Ovary (tissue), 3 donors: ENCODE measurements at regions not wholly inside any gene's neighbourhood (a gene's known extent, or its start where the extent isn't known, plus 50 kb on each side); places are given as distances from the start of the nearest gene placed in this dataset.

Experiments used
- POLR2A ChIP-seq: fragments of 450-650 bp; IDR thresholded peaks from one replicate; pipeline ENCODE4 v1.6.1; 2017; ENCODE audit warnings: antibody characterized with exemption, mild to moderate bottlenecking, moderate library complexity
- TF ChIP-seq, protein P1 (sequence below), 3 donors: fragments of 450-650 bp in 2 of 3; fragments of 200-600 bp in 1 of 3; IDR thresholded peaks; one replicate each; pipeline versions ENCODE4 v1.5.1 to v1.8.0; 2016 to 2022; ENCODE audit warnings: antibody characterized with exemption in 3 of 3, mild to moderate bottlenecking in 1 of 3
- donor health status: DM: no; HTN: no; CAD: no.

DNA sequence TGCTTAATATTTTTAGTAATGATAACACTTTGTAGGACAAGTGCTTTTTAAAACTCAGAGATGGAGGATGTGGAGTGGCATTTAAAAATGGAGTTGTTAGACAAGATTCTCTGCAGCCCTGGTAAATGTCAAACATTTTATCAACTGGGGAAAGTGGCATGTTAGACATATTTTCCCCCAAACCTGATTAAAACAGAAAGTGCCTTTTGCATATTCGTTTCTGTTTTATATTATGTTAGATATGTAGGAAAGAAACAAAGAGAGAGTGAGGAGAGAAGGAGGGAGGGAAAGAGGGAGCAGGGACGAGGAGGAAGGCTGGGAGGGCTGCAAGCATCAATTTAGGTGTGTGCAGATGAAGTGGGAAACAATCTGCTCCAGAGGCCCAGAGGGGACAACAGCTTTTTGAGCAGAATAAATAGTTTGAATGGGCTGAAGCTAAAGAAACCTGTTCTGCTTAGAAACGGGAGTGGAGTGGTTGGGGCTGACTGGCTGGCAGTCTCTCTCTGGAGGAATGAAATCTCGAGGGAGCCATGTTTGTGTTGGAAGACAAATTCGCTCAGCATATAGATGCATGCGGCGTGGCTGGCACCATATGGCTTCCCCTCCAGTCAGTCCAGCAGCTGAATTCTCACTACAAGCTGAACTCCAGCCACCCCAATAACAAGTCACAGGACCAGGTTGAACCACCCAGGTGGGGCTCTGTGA, 502.2 kb downstream of the AJAP1 start:
- TF ChIP-seq, protein P1, sequence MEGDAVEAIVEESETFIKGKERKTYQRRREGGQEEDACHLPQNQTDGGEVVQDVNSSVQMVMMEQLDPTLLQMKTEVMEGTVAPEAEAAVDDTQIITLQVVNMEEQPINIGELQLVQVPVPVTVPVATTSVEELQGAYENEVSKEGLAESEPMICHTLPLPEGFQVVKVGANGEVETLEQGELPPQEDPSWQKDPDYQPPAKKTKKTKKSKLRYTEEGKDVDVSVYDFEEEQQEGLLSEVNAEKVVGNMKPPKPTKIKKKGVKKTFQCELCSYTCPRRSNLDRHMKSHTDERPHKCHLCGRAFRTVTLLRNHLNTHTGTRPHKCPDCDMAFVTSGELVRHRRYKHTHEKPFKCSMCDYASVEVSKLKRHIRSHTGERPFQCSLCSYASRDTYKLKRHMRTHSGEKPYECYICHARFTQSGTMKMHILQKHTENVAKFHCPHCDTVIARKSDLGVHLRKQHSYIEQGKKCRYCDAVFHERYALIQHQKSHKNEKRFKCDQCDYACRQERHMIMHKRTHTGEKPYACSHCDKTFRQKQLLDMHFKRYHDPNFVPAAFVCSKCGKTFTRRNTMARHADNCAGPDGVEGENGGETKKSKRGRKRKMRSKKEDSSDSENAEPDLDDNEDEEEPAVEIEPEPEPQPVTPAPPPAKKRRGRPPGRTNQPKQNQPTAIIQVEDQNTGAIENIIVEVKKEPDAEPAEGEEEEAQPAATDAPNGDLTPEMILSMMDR (IDR thresholded peaks at IDR 0.05), result no peak
- TF ChIP-seq POLR2A, result no peak
